SU-DHL-6 (cell line): ENCODE measurements at regions not wholly inside any gene's neighbourhood (a gene's known extent, or its start where the extent isn't known, plus 50 kb on each side); places are given as distances from the start of the nearest gene placed in this dataset.

ENCODE experiments used
- H2AFZ ChIP-seq: fragments of 200-600 bp; sonication (generic); 2 replicates; pipeline ENCODE4 v1.6.1; 2014; ENCODE audit warnings: low read depth, mild to moderate bottlenecking, moderate library complexity, mixed read lengths, antibody characterized with exemption, low read length; ENCODE audit not compliant: severe bottlenecking
- H3F3A ChIP-seq: fragments of 200-600 bp; shearing (Covaris generic); 2 replicates; pipeline ENCODE4 v1.6.0; 2016; ENCODE audit warnings: antibody characterized with exemption, mild to moderate bottlenecking; ENCODE audit not compliant: insufficient read depth
- H3K27ac ChIP-seq: fragments of 200-600 bp; sonication (generic); 2 replicates; pipeline ENCODE4 v1.5.1; 2016; ENCODE audit warnings: low read depth, mild to moderate bottlenecking, low read length, moderate library complexity, mixed read lengths
- H3K27me3 ChIP-seq: fragments of 200-600 bp; sonication (generic), shearing (Covaris generic); 2 replicates; pipeline ENCODE4 v1.6.0; 2014; ENCODE audit warnings: mild to moderate bottlenecking, low read length
- H3K36me3 ChIP-seq: fragments of 200-600 bp; sonication (generic); 2 replicates; pipeline ENCODE4 v1.6.1; 2014; ENCODE audit warnings: mild to moderate bottlenecking, low read length, mixed read lengths
- H3K4me2 ChIP-seq: fragments of 300-600, 200-600 bp; shearing (Covaris generic), sonication (generic); 2 replicates; pipeline ENCODE4 v1.6.0; 2014; ENCODE audit warnings: low read length, low read depth, mild to moderate bottlenecking; ENCODE audit not compliant: poor library complexity, severe bottlenecking
- H3K4me3 ChIP-seq: fragments of 200-600 bp; sonication (generic); 2 replicates; pipeline ENCODE4 v1.5.1; 2014; ENCODE audit warnings: antibody characterized with exemption, low read length, mild to moderate bottlenecking, mixed read lengths; ENCODE audit not compliant: insufficient read depth, poor library complexity, severe bottlenecking
- H3K79me2 ChIP-seq: fragments of 200-600 bp; sonication (generic); 2 replicates; pipeline ENCODE4 v1.6.1; 2014; ENCODE audit warnings: mild to moderate bottlenecking, low read length, moderate library complexity; ENCODE audit not compliant: insufficient read depth
- H3K9ac ChIP-seq: fragments of 200-600 bp; sonication (generic); 2 replicates; pipeline ENCODE4 v1.7.0; 2014; ENCODE audit warnings: mild to moderate bottlenecking, low read length
- H3K9me2 ChIP-seq: fragments of 200-600 bp; sonication (generic); replicated peaks from 2 replicates; pipeline ENCODE4 v1.6.1; 2014; ENCODE audit warnings: low read length; ENCODE audit not compliant: insufficient read depth
- H3K9me3 ChIP-seq: fragments of 200-600 bp; sonication (generic); 2 replicates; pipeline ENCODE4 v1.6.1; 2014; ENCODE audit warnings: low read length, mixed read lengths; ENCODE audit not compliant: insufficient read depth
- H4K20me1 ChIP-seq: fragments of 200-600 bp; sonication (generic); 2 replicates; pipeline ENCODE4 v1.6.1; 2014; ENCODE audit warnings: low read depth, mild to moderate bottlenecking, antibody characterized with exemption, low read length, moderate library complexity, mixed read lengths
- CTCF ChIP-seq: fragments of 200-600 bp; sonication (generic); IDR thresholded peaks from one replicate; pipeline ENCODE4 v1.5.1; 2017; ENCODE audit warnings: antibody characterized with exemption, mild to moderate bottlenecking, low read length, moderate library complexity; ENCODE audit not compliant: insufficient read depth, poor library complexity, severe bottlenecking
- EZH2phosphoT487 ChIP-seq: fragments of 200-600 bp; sonication (generic), shearing (Covaris generic); conservative IDR thresholded peaks from 2 replicates; pipeline ENCODE4 v1.6.1; 2018; ENCODE audit warnings: mild to moderate bottlenecking, antibody characterized with exemption, low read length, moderate library complexity, mixed read lengths

GRCh38 chr18:28626756-28627155 is 449.8 kb upstream of the CDH2 start:
- no peaks in the 10 kb centered on the region for H3F3A ChIP-seq
- H3K9ac ChIP-seq: no peak overlapping the region
- no peak overlapping the region for H3K27ac ChIP-seq
- no peaks in the 10 kb centered on the region; the same call in 1 of the 2 replicates for H4K20me1 ChIP-seq
- no peak overlapping the region for H2AFZ ChIP-seq
- no peak for TF ChIP-seq EZH2phosphoT487
- TF ChIP-seq CTCF: no peak
- no peaks in the 10 kb centered on the region for H3K27me3 ChIP-seq
- no peaks in the 10 kb centered on the region; the same call in 1 of the 2 replicates for H3K36me3 ChIP-seq
- no peaks in the 10 kb centered on the region for H3K79me2 ChIP-seq
- no peak overlapping the region for H3K4me2 ChIP-seq
- H3K9me3 ChIP-seq: no peaks in the 10 kb centered on the region
- no peaks in the 10 kb centered on the region for H3K9me2 ChIP-seq
- no peak overlapping the region for H3K4me3 ChIP-seq

- no peaks in the 10 kb centered on the region for H3K36me3 ChIP-seq
- H3K9ac ChIP-seq: no peak overlapping the region
- no peaks in the 10 kb centered on the region for H3F3A ChIP-seq
- H2AFZ ChIP-seq: no peak overlapping the region
- no peaks in the 10 kb centered on the region for H3K9me3 ChIP-seq
- H3K4me2 ChIP-seq: no peak overlapping the region
- no peak overlapping the region for H3K4me3 ChIP-seq
- H4K20me1 ChIP-seq: no peaks in the 10 kb centered on the region
- H3K27me3 ChIP-seq: no peaks in the 10 kb centered on the region
- no peak overlapping the region for H3K27ac ChIP-seq
- no peak for TF ChIP-seq EZH2phosphoT487
- no peak for TF ChIP-seq CTCF
- H3K79me2 ChIP-seq: no peaks in the 10 kb centered on the region
- no peaks in the 10 kb centered on the region for H3K9me2 ChIP-seq
These were observed 431.1 kb upstream of the CDH2 start for GRCh38 chr18:28607991-28608390.

GRCh38 chr18:28606686-28607085 is 429.8 kb upstream of the CDH2 start:
- Histone ChIP-seq H3K9me3 (no peaks in the 10 kb centered on the region), H4K20me1 (no peaks in the 10 kb centered on the region; the same call in 1 of the 2 replicates), H3K79me2 (no peaks in the 10 kb centered on the region), H3K9ac (no peak overlapping the region), H3K36me3 (no peaks in the 10 kb centered on the region), H3K4me2 (no peak overlapping the region), H2AFZ (no peak overlapping the region), H3K4me3 (no peak overlapping the region), H3K9me2 (no peaks in the 10 kb centered on the region), H3F3A (no peaks in the 10 kb centered on the region), H3K27me3 (no peaks in the 10 kb centered on the region), H3K27ac (no peak overlapping the region)
- TF ChIP-seq CTCF (no peak), EZH2phosphoT487 (no peak)

GRCh38 chr18:28602391-28602790 is 425.5 kb upstream of the CDH2 start:
- no peak overlapping the region for H2AFZ ChIP-seq
- no peaks in the 10 kb centered on the region for H3K27me3 ChIP-seq
- no peaks in the 10 kb centered on the region for H3K9me2 ChIP-seq
- H3K4me2 ChIP-seq: no peak overlapping the region
- H3K9me3 ChIP-seq: peaks cover 6% of the 10 kb centered on the region; the same call in 1 of the 2 replicates
- TF ChIP-seq EZH2phosphoT487 (no peak), CTCF (no peak)
- no peaks in the 10 kb centered on the region for H3K79me2 ChIP-seq
- no peak overlapping the region for H3K4me3 ChIP-seq
- no peaks in the 10 kb centered on the region for H3F3A ChIP-seq
- H3K36me3 ChIP-seq: no peaks in the 10 kb centered on the region
- no peak overlapping the region for H3K27ac ChIP-seq
- H4K20me1 ChIP-seq: no peaks in the 10 kb centered on the region; the same call in 1 of the 2 replicates
- no peak overlapping the region for H3K9ac ChIP-seq
